Cardiac muscle cell (in vitro differentiated cells and primary cell): ENCODE measurements at regions not wholly inside any gene's neighbourhood (a gene's known extent, or its start where the extent isn't known, plus 50 kb on each side); places are given as distances from the start of the nearest gene placed in this dataset.

ENCODE experiments used
- DNase-seq, 2 donors: peaks; one replicate each; pipeline versions ENCODE4 v3.0.0 to v3.0.0-alpha.2; 2010 to 2017; ENCODE audit warnings: low read depth in 1 of 2, low spot score in 1 of 2
- H3K27ac ChIP-seq: fragments of 200-600 bp; sonication (generic); 2 replicates; pipeline ENCODE4 v1.5.1; 2016
- H3K27me3 ChIP-seq: fragments of 200-600 bp; sonication (generic); 2 replicates; pipeline ENCODE4 v1.6.0; 2016; ENCODE audit warnings: control low read depth
- H3K36me3 ChIP-seq: fragments of 200-600 bp; sonication (generic); 2 replicates; pipeline ENCODE4 v1.5.1; 2016; ENCODE audit warnings: control low read depth
- H3K4me1 ChIP-seq: fragments of 200-600 bp; sonication (generic); 2 replicates; pipeline ENCODE4 v1.8.1; 2017; ENCODE audit warnings: low read depth, mild to moderate bottlenecking, mixed run types
- H3K4me3 ChIP-seq: fragments of 200-600 bp; sonication (generic); 2 replicates; pipeline ENCODE4 v1.5.1; 2016; ENCODE audit warnings: mild to moderate bottlenecking
- H3K9me3 ChIP-seq: fragments of 200-600 bp; sonication (generic); 2 replicates; pipeline ENCODE4 v1.5.1; 2017; ENCODE audit warnings: low read depth, mild to moderate bottlenecking, control low read depth
- CTCF ChIP-seq: IDR thresholded peaks from 2 replicates; pipeline ENCODE4 v1.5.1; 2012; ENCODE audit warnings: low read depth, mild to moderate bottlenecking, low read length

DNA sequence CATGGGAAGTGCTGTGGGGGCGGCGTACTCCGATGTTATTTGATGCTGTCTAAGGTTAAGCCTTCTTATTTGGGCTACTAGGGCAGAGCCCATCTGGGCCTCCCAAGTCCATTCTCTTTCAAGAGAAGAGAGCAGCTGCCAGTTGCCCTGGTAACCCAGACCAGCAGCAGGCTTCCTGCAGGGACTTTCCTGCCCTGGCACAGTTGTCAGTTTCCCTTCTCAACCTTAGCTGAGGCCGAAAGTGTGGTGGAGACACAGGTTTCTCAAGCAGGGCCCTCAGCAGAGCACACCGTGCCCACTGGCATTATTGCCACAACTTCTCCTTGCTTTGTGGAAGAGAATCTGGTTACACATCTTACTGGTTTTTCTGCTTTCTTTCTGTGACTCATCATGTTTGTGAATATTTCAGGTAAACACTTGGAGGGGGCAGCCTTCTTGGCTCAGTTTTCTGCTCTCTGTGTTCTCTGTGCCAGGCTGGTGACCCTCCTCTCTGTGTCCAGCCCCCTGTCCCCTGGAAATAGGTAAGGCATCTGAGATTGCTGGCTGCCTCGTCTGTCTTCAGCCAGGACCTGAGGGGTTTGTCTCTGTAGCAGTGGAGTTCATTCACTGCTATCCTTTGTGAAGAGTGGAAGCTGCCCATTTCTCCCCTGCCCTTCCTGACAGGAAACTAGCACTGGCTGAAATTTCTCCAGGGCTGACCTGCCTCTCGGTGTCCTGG is 111.0 kb downstream of the B3GNT2 start:
- peak in 1 of 2 donors; percentile 31 for DNase-seq

GRCh38 chr2:62305421-62306176 is 109.7 kb downstream of the B3GNT2 start:
- H3K27me3 ChIP-seq = no peaks in the 10 kb centered on the region
- no peaks in the 10 kb centered on the region for H3K36me3 ChIP-seq
- no peak overlapping the region for H3K4me3 ChIP-seq
- H3K9me3 ChIP-seq = no peaks in the 10 kb centered on the region
- H3K4me1 ChIP-seq = peaks cover 34% of the 10 kb centered on the region
- DNase-seq = peak in 1 of 2 donors; percentile 67
- no peak for TF ChIP-seq CTCF
- peak overlapping the region; percentile 81 for H3K27ac ChIP-seq

More for the DNA sequence above, 111.0 kb downstream of the B3GNT2 start:
- Histone ChIP-seq H3K27ac (no peak overlapping the region), H3K27me3 (no peaks in the 10 kb centered on the region), H3K9me3 (no peaks in the 10 kb centered on the region), H3K4me3 (no peak overlapping the region), H3K4me1 (peaks cover 34% of the 10 kb centered on the region), H3K36me3 (no peaks in the 10 kb centered on the region)
- TF ChIP-seq CTCF = no peak

GRCh38 chr2:62304429-62305417 is 108.8 kb downstream of the B3GNT2 start:
- Histone ChIP-seq H3K9me3 (no peaks in the 10 kb centered on the region), H3K36me3 (no peaks in the 10 kb centered on the region), H3K27me3 (no peaks in the 10 kb centered on the region), H3K4me3 (no peak overlapping the region), H3K27ac (peak overlapping the region; percentile 81), H3K4me1 (peaks cover 34% of the 10 kb centered on the region)
- DNase-seq = peak in 1 of 2 donors; percentile 98
- no peak for TF ChIP-seq CTCF

DNA sequence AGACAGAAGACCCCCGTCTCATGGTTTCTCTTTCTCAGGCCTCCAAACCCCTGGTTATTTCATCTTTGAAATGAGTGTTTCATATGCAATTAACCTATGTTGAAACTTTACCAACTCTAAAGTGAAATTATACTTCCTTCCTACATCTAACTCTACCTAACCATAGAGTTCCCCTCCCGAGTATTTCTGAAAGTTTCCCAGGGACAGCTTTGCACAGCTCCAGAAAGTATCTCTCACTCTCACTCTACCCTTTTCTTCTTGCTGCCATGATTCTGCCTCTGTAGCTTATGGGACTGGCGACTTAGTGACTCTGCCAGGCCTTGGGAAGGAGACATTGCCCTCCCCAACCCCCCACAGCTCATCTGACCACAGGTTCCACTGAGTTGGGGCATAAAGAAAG is 107.9 kb downstream of the B3GNT2 start:
- no peak for TF ChIP-seq CTCF
- no peak overlapping the region for H3K27ac ChIP-seq
- H3K4me3 ChIP-seq = no peak overlapping the region
- no peak for DNase-seq
- H3K27me3 ChIP-seq = no peaks in the 10 kb centered on the region
- H3K4me1 ChIP-seq = peaks cover 34% of the 10 kb centered on the region
- no peaks in the 10 kb centered on the region for H3K36me3 ChIP-seq
- no peaks in the 10 kb centered on the region for H3K9me3 ChIP-seq

- DNase-seq = no peak
- H3K9me3 ChIP-seq = no peaks in the 10 kb centered on the region
- TF ChIP-seq CTCF = no peak
- no peaks in the 10 kb centered on the region for H3K27me3 ChIP-seq
- H3K27ac ChIP-seq = no peak overlapping the region
- no peaks in the 10 kb centered on the region for H3K36me3 ChIP-seq
- no peak overlapping the region for H3K4me3 ChIP-seq
- H3K4me1 ChIP-seq = peaks cover 32% of the 10 kb centered on the region
Measured at GRCh38 chr2:62302631-62303435, 106.9 kb downstream of the B3GNT2 start.
